COLO668 (cell line): ENCODE measurements at regions not wholly inside any gene's neighbourhood (a gene's known extent, or its start where the extent isn't known, plus 50 kb on each side); places are given as distances from the start of the nearest gene placed in this dataset.

Source experiments
- DNase-seq: peaks from one replicate; lab custom pipeline; 2025; ENCODE audit not compliant: unreplicated experiment; lab: John Stamatoyannopoulos, UW

GRCh38 chrX:38987198-38987651 lies 186.0 kb downstream of the MID1IP1 start:
- peak; percentile 30 for DNase-seq

GRCh38 chrX:38988301-38988700 lies 187.0 kb downstream of the MID1IP1 start:
- no peak for DNase-seq

DNA sequence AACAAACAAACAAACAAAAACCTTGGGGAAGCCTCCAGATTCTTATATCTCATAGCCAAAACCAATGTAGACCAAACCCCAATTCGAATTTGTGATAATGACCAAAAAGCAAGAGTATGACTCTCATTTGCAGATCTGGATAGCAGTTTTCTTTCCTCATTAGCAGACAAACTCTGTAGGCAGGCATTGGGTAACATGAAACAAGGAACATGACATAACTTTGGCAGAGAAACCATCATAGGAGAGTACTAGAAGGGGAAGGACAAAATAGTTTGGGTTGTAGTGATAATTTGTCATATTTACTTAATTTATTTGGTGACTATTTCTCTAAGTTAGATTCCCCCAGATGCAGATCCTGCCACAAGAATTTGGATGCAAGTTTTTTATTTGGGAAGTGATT lies 187.8 kb downstream of the MID1IP1 start:
- DNase-seq: no peak

GRCh38 chrX:38991656-38992440 lies 190.6 kb downstream of the MID1IP1 start:
- DNase-seq: no peak

DNA sequence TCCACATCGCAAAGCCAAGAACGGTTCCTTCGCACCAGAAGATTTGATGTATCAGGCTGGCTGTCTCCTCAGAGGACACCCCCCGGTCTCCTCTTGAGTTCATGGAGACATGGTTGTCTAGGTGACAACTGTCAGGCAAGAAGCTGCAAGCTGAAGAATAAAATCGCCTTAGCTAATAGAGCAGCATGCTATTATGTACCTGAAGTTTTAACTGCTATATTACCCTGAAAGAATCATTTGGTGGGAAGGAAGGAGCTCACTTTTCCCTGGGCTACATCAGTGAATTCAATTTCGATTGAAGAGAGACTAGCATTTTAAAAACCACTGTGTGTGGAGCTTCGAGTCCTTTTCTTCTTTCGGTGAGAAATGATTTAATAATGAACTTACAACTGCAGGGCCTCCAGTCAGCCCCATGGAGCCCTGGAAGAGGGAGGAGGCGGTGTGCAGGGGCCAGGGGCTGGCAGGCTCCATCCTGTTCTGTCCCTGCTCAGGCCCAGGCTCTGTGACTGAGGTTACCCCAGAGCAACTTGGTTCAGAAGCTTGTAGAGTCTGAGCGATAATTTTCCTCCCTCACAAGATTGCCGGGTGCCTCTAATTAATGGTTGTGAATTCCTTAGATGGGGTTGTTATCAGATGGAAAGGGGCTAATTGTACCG lies 191.3 kb downstream of the MID1IP1 start:
- DNase-seq: no peak

- no peak for DNase-seq
Observed at GRCh38 chrX:38993500-38993899, 192.2 kb downstream of the MID1IP1 start.

DNA sequence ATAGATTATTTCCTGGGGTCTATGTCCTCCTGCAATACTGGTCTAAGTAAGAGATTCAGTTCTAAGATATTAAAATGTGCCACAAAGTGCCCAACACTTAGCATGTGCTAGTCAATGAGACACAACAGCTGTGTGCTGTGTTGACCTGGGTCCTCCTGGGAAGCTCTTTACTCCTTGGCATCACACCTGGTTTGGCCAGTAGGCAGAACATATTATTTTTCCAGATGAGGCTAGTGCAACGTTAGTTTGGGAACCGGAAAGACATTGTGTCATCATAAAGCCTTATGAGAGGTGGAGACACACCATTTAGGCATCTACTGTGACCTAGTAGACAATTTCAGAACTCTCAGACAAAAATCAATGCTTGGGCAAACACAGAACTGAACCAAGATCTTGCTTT lies 197.8 kb downstream of the MID1IP1 start:
- no peak for DNase-seq

- no peak for DNase-seq
Observed at GRCh38 chrX:38999967-39000745, 198.9 kb downstream of the MID1IP1 start.

GRCh38 chrX:39000802-39001201 lies 199.5 kb downstream of the MID1IP1 start:
- DNase-seq: no peak

DNA sequence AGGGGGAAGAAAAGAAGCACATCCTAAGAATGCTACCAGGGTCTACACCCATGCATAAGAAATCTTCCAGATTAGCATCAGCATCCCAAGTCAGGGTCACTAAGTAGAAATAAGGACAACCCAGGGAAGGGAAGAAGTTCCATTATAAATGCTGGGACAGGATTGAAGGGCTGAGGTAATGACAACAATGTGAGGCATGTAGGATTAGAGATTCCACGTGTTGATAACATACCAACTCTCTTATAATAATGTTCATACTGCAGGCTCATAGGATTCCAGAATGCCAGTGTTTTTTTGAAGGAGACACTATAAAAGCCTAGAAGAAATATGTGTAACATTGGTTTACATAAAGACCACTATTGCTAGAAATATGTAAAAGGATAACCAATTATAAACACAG lies 201.2 kb downstream of the MID1IP1 start:
- no peak for DNase-seq

DNA sequence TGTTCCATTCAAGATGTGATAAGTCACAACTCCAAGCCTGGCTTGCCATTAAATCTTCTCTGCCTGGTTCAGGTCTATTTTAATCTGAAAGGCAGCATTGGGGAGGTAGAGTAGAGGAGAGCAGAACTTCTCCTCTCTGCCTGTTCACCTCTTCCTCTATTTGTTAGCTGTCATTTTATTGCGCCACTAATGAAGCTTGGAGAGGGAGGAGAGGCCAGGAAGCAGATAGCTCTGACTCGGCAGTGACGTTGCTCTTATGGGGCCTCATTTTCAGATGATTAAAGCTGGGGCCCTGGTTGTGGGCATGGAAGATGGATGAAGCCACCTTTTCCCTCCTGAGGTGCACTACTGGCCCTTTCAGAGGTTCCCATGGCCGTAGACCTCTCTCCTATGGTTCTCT lies 207.3 kb downstream of the MID1IP1 start:
- DNase-seq: no peak

DNA sequence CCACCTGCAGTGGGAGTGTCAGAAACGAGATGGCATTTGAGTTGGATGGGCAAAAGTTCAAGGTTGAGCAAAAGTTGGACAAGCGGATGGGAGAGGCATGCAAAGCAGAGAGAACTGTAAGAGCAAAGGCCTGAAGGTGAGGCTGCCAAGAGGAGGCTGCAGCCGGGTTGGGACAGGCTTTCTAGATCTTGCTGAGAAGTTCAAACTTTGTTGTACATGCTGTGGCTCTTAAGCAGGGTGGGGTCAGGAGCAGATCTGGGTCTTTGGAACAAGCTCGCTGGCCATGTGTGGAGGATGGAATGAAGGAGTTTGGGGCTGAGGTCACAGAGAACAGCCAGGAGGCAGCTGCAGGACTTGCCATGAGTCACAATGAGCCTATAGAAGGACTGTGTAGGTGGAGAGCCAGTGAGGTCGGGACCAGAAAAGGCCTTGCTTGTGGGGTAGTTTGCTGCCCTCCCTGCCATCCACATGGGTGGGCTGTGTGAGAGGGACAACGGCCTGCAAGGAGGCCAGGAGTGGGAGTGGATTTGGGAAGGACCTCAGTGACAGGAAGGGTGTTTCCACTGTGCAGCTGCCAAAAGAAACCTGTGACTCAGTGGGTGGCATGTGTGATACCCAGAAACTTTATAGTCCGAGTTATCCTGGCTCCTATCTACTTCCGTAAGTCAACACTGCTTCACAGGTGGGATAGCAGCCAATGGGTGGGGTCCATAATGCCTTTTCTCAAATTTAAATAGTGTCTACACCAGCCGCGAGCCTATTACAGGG lies 210.4 kb downstream of the MID1IP1 start:
- no peak for DNase-seq

GRCh38 chrX:39012621-39013111 lies 211.4 kb downstream of the MID1IP1 start:
- DNase-seq: no peak

DNA sequence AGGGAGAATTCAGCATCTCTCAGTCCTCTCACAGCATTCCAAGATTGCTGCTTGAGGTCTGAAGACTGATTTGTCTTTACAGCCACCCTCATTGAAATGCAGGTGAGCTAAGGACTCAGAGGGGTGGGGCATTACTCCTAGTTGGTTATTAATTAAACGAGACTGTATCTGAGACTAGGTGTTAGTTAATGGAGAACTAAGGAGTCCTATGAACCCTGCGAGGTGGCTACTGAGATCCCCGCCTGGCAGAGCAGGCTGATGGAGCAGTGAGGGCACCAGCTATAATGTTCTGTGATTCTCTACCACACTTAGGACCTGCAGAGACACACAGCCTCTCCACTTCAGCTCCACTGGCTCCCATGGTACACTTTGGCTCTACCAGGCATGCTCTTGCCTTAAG lies 215.3 kb downstream of the MID1IP1 start:
- DNase-seq: no peak

GRCh38 chrX:39017077-39017476 lies 215.8 kb downstream of the MID1IP1 start:
- no peak for DNase-seq

DNA sequence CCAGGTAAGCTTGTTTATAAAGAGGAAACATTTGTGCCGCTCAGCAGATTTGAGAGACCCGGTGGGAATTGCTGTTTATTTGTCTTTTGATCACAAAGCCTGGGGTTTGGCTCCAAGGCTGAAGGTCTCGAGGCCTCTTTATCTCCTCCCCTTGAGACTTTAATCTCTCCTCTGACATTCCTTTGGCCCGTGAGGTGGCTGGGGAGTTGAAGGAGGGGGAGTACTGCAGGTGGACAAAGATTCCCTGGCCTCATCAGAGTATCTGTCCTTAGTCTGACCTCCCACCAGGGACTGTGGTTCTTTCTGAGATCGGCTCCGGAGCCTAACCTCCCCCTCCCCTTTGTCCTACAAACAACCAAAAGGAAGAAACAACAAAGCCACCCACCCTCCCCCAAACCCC lies 216.5 kb downstream of the MID1IP1 start:
- no peak for DNase-seq

- no peak for DNase-seq
Observed at GRCh38 chrX:39018541-39018940, 217.3 kb downstream of the MID1IP1 start.

GRCh38 chrX:39019056-39019455 lies 217.8 kb downstream of the MID1IP1 start:
- DNase-seq: no peak

DNA sequence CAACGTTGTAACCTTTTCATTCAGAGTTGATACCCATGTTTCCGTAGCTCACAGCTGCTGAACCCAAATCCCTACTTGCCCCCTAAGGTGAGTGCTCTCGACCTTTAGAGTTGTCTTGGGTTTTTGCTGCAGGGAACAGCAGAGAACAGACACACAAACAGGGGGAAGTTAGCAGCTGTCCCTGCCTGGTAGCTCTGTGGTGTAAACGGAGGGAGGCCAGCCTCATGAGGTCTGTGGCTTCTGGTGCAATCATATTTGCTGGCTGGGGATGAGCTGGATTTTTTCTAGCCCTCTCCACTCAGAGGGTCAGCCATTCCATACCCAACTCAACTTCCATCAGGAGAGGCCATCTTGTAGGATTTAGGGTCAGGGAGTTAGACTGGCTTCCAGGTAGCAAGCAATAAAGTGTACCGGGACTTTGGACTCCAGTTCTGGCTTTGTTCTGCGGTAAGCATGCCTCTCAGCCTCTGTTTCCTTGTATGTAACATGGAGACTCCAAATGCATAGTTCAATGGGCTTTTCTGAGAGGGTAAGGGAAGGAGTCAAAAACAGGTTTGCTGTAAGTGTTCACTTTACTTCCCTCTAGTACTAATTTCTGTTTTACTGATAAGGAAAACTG lies 218.9 kb downstream of the MID1IP1 start:
- no peak for DNase-seq

- DNase-seq: no peak
Observed at GRCh38 chrX:39022106-39022505, 220.8 kb downstream of the MID1IP1 start.
